ENCODE measurements at regions not wholly inside any gene's neighbourhood (a gene's known extent, or its start where the extent isn't known, plus 50 kb on each side); places are given as distances from the start of the nearest gene placed in this dataset.

DNA sequence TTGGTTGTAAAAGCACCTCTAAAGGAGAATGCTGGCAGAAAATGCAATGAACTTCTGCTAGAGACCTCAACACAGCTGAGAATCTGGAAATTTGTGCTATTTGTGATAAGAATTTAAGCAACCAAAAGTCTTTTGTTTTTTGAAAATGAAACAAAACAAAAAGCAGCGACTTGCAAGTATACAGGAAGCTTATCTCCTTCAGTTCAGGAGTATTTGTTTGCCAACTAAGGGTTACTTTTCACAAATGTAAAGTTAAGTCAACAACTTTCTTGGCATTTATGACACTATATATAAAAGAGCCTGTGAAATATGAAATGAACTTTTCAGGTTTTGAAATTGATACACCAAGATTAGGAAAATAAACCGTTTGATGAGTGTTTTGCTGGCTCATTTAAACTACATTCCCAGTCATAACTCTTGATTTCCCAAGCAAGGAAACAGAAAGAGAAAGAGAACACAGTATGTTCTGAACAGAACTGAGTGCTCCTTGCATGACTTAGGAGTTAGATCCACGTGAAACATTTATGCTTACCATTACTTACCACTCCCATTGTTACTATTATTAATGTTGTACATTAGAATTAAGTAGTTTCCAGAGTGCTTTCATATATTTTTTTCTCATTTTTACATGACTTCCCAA lies 92.3 kb upstream of the COL8A1 start:
- TF ChIP-seq EP300 (conservative IDR thresholded peaks at IDR 0.05; ENCODE audit: poor library complexity, severe bottlenecking): no peak
- no peak for TF ChIP-seq EZH2 (IDR thresholded peaks at IDR 0.05; ENCODE audit: borderline replicate concordance, insufficient read depth, low read length, poor library complexity, severe bottlenecking)

Measured in neural cell (in vitro differentiated cells).